Ramos (cell line): ENCODE measurements at regions not wholly inside any gene's neighbourhood (a gene's known extent, or its start where the extent isn't known, plus 50 kb on each side); places are given as distances from the start of the nearest gene placed in this dataset.
"Not testable (repeated sequence)": the region's sequence is repeated elsewhere in the genome, so short reads cannot be mapped to it uniquely, and the experiment has no call there.

Experiments used
- in situ Hi-C: fragments of 300-500 bp; cut with MboI; formaldehyde crosslinking; loops from one replicate; pipeline ENCODE4 v1.14.3; 2022; ENCODE audit warnings: low sequenced_read_pairs; ENCODE audit not compliant: unreplicated experiment

DNA sequence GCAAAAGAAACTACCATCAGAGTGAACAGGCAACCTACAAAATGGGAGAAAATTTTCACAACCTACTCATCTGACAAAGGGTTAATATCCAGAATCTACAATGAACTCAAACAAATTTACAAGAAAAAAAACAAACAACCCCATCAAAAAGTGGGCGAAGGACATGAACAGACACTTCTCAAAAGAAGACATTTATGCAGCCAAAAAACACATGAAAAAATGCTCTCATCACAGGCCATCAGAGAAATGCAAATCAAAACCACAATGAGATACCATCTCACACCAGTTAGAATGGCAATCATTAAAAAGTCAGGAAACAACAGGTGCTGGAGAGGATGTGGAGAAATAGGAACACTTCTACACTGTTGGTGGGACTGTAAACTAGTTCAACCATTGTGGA lies 170.1 kb downstream of the MEX3B start:
- in situ Hi-C loops, result not testable (repeated sequence)

DNA sequence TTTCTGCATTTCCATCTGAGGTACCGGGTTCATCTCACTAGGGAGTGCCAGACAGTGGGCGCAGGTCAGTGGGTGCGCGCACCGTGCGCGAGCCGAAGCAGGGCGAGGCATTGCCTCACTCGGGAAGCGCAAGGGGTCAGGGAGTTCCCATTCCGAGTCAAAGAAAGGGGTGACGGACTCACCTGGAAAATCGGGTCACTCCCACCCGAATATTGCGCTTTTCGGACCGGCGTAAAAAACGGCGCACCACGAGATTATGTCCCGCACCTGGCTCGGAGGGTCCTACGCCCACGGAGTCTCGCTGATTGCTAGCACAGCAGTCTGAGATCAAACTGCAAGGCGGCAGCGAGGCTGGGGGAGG lies 175.1 kb downstream of the MEX3B start:
- in situ Hi-C loops, result loop anchor here (25.0 kb wide), 1 partner anchor 883 kb away; the partner anchor contains the start of gene MESD

DNA sequence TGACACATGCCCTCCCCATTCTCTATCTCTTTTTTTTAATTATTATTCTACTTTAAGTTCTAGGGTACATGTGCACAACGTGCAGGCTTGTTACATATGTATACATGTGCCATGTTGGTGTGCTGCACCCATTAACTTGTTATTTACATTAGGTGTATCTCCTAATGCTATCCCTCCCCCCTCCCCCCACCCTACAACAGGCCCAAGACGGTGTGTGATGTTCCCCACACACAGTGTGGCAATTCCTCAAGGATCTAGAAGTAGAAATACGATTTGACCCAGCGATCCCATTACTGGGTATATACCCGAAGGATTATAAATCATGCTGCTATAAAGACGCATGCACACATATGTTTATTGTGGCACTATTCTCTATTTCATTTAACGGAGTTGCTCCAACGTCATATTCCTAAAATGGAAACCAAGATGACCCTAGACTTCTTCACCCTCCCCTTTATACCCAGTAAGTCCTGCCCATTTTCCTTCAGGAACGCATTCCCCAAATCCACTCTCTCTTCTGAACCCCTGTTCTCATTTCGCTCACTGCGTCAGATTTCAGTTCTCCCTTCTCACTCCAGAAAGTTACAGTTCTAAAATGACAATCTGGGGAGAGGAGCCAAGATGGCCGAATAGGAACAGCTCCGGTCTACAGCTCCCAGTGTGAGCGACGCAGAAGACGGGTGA lies 175.6 kb downstream of the MEX3B start:
- in situ Hi-C loops, result loop anchor here (25.0 kb wide), 1 partner anchor 883 kb away; the partner anchor contains the start of gene MESD

DNA sequence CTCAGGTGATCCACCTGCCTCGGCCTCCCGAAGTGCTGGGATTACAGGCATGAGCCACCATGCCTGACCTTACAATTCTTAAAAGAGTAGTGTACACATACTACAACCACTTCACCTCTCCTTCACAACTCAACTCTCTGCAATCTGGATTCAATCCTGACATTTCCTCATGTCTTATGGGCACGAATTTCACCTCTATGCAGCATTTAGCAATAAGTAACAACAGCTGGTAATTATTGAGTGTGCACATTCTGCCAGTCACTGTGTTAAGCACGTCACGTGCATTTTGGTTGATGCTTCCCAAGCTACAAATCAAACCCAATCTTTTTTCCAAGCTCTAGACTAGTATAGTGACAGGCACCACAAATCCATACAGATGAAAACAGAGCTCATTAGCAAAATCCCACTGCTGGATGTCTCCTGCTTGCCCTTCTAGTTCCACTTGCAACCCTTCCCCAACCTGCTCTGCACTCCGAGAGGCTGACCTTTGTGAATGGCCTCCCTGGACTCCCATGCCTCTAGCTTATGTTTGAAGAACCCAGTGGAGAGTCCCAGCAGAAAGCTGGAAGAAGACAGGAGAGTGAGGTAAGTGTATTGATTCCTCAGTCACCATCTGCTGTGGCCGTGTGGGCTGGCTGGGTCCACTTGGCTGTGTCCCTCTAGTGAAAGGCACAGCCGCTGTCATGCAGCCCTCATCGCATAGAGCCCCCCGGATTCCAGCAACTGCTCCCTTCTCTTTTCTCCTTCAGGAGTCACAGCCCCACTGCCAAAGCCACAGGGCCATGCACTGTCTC lies 176.5 kb downstream of the MEX3B start:
- in situ Hi-C loops, result loop anchor here (25.0 kb wide), 1 partner anchor 882 kb away; the partner anchor contains the start of gene MESD

DNA sequence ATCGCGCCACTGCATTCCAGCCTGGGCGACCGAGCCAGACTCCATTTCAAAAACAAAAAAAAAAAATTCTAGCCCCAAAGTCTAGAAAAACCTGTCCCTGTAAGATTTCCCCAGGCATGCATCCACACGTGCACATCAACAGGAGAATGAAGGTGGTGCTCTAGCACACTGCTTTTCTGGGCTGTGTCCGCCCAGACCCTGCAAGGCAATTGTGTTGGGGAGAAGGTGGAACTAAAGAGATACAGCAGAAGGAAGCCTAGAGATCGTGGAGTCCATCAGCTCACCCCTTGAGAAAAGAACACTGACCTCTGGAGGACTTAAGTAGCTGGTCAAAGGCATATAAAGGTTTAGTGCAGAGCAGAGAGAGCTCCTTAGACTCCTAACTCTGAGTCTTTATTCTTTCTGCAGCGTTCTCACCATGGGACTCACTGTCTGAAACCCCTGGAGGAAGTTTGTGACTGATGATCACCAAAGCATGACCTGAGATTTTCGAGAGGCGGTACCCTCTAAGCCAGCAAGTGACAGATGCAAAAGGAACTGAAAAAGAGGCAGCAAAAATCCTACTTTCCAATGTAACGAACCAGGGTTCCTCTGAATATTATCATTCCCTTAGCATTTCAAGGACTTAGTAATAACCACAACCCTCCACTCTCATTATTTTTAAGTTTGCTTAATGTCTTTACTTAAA lies 179.8 kb downstream of the MEX3B start:
- in situ Hi-C loops, result loop anchor here (25.0 kb wide), 1 partner anchor 879 kb away; the partner anchor contains the start of gene MESD

DNA sequence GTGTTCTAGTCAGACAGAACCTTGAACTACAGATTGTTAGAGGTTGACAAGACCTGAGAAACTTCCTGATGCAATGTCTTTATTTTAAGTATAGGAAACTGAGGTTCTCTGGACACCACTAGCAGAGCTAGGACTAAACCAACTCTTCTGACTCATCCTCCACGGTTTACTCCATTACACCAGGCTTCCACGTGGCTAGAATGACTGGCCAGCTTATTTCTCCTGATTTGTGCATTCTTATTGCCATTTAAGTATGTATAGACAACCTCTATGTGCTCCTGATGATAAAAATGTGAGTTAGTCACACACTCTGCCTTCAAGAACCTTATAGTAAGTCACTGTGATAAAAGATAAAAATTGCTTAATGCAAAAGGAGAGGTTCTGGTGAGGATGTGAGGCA lies 182.7 kb downstream of the MEX3B start:
- in situ Hi-C loops, result loop anchor here (25.0 kb wide), 1 partner anchor 876 kb away; the partner anchor contains the start of gene MESD

DNA sequence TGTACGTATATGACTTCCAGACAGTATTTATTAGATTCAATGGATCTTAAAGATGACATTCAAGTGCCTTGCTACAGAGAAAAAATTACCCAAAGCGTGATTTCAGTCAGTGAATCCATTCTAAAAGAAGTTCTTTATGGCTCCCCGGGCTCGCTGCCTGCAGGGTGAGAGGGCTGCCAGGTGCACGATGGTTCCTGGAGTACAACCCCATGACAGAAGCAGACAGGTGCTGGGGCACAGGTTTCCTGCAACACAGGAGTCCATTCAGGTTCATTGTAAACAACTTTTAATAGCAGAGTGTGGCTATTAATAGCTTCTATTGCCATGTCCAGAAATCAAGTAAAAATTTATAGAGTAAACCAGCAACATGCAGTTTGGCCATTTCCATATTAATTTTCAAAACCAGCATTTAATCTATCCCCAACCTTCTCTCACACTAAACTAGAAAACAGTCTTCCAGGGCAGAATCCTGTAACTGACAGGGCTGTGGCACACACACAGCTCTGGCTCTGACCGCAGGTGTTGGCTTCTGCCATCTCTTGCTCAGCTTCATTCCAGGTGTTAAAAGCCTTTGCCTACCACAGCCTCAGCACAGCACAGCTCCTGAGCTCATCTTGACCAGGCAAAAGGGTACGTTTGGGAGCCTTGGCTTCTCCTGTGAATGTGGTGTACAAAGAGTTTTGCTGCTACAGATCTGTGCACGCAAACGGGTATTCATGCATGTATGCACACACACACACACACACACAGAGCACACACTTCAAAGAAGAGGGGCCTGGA lies 185.9 kb downstream of the MEX3B start:
- in situ Hi-C loops, result loop anchor here (10.0 to 25.0 kb wide), 2 partner anchors 565 to 873 kb away; partner anchors contain the start of gene MESD

DNA sequence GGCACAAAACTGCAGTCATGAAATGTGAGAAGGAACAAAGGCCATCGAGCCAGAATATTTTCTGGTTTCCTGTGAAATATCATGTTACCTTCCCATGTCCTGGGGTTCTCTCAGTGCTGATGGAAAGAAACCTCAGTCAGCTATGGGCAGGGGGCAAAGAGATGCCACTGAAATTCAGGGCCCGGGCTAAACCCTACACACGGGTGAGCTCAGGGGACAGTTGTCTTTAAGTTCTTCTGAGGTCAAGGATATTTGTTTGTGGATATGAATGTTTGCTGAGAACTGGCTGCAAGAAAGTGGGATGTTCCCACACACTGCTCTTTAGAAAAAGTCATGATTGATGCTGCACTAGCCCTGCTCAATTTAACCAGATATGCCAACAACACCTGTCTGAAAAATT lies 187.2 kb downstream of the MEX3B start:
- in situ Hi-C loops, result loop anchor here (10.0 to 25.0 kb wide), 2 partner anchors 564 to 871 kb away; partner anchors contain the start of gene MESD

DNA sequence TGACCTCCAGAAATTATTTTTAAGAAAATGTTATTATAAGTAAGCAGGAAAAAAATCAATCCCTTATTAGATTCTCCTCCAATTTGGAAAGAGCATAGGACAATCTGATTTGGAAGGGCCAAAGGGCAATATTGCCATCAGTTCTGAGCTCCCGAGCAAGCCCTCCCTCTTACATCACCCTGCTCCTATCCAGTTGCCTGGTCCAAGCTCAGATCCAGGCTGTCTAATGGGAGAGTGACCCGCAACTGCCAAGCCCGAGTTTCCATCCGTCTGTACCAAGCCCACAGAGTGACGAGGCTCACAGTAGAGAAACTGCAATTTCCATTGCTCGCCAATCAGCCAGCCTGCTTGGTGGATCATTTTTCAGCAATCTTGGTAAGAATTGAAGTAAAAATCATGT lies 187.7 kb downstream of the MEX3B start:
- in situ Hi-C loops, result loop anchor here (10.0 to 25.0 kb wide), 2 partner anchors 563 to 871 kb away; partner anchors contain the start of gene MESD

DNA sequence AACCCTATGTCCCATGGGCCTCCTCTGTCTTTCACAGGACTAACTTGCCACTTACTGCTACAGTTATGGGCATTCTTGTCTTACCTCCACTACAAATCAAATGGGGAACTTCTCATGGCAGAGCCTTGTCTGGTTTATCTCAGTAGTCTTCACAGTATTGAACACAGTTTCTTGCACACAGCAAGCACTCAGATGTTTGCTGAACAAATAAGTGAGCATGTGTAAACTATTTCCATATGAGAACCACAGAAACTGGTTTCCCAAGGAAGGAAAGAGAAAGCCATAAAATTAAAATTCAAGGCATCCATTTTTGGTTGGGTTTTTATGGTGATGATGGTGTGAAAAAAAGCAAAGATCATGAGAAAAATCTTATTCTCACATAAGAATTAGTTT lies 189.2 kb downstream of the MEX3B start:
- in situ Hi-C loops, result loop anchor here (10.0 to 25.0 kb wide), 2 partner anchors 562 to 869 kb away; partner anchors contain the start of gene MESD

DNA sequence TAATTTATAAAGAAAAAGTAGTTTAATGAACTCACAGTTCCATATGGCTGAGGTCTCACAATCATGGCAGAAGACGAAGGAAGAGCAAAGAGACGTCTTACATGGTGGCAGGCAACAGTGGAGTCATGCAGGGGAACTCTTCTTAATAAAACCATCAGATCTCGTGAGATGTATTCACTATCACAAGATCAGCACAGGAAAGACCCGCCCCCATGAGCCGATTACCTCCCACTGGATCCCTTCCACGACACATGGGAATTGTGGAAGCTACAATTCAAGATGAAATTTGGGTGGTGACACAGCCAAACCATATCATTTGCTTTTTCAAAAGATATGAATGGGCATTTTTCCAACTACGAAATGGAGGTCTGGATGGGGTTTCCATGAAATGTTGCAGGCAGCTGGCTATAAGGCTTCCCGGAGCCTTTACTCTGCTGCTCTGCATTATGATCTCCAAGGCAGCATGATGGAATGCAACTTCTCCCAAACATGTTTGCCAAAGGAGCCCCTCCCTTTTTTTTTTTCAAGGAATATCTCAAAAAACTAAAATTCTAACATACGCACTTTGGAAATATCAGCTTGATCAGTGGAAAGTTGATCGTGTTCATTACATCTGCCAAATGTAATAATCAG lies 189.7 kb downstream of the MEX3B start:
- in situ Hi-C loops, result loop anchor here (10.0 to 25.0 kb wide), 2 partner anchors 561 to 869 kb away; partner anchors contain the start of gene MESD

DNA sequence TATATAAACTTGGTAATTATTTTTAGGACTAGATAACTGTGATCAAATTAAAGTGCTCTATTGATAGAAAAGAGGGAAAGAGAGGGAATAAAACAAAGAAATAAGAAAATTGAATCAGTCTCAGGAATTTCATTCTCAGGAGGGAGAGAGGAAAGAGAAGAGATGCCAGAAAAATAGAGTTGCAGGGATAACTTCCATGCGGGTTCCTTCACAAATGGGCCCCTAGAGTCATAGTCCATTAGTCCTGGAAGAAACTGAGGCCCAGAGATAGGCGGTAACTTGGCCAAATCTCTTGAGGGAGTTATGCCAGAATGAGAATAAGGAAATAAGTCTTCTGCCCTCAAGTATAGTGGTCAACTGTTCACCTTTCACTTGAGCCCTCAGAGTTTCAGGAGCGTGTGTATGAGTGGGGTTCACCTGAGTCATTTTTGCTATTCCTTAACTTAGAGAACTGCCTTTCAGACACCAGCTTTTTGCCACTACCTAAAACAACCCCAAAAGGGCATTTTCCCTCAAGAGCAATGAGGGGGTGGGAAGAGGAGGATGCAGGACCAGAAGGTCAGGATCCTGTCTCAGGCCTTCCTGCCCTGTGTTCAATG lies 192.6 kb downstream of the MEX3B start:
- in situ Hi-C loops, result loop anchor here (10.0 to 25.0 kb wide), 2 partner anchors 558 to 866 kb away; partner anchors contain the start of gene MESD

DNA sequence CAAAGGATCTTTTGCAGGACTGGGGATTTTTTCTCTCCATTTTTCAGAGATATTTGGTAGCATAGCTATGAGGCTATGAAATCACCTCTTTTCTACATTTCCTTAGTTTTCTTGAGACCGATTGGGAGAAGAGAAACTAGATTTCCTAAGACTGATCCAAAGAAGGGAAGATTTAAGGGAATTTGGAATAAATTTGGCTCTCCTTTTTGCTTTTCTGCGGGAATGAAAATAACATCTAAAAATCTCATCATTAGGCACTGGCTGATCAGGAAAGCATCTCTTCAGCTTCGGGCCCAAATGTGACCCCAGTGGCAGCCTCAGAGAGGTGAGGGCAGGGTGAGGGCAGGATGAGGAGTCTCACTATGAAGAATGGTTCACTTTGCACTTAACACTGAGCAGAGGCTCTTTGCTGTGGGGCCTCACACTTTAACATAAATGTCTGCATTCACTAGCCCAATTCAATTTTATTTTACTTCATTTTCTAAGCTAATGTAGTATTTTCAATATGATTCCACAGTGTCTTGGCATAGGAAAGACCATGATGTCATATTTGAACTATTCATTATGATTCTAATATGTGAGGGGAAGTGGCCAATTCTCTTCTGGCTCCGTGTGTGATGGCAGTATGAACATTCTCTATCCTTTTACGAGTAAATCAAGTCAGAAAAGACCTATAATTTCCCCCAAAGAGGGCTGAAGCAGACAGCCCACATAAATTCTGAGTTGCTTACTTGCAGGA lies 193.2 kb downstream of the MEX3B start:
- in situ Hi-C loops, result loop anchor here (10.0 to 25.0 kb wide), 2 partner anchors 558 to 865 kb away; partner anchors contain the start of gene MESD

DNA sequence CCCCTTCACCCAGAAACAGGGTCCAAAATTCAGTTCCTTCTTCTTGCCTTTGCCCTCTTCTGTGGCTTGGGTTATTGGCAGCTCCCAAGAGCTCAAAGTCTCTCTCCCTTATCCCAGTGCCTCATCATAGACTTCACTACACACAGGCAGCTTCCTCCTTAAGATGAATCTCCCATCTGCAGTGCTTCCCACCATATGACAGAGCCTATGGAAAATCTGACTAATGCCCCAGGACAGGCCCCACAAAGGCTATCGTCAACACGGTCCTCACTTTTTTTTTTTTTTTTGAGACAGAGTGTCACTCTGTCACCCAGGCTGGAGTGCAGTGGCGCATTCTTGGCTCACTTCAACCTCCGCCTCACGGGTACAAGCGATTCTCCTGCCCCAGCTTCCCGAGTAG lies 194.1 kb downstream of the MEX3B start:
- in situ Hi-C loops, result loop anchor here (10.0 to 25.0 kb wide), 2 partner anchors 557 to 864 kb away; partner anchors contain the start of gene MESD

DNA sequence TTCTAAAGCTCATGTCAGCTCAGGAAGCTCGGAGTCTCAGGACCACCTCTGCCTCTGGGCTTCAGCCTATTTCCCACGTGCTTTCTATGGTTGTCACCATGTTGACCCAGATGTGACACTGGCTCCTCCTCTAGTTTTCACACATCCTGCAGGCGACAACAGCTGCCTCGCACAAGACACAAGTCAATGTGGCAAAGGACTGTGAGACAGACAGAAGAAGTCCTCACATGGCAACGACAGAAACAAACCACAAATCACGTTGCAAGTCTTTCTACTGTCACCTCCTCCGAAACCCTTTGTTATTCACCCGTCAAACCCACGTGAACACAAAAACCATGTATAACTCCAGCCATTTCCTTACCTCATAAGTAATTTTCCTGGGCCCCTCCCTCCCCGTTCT lies 194.5 kb downstream of the MEX3B start:
- in situ Hi-C loops, result loop anchor here (10.0 to 25.0 kb wide), 2 partner anchors 557 to 864 kb away; partner anchors contain the start of gene MESD

DNA sequence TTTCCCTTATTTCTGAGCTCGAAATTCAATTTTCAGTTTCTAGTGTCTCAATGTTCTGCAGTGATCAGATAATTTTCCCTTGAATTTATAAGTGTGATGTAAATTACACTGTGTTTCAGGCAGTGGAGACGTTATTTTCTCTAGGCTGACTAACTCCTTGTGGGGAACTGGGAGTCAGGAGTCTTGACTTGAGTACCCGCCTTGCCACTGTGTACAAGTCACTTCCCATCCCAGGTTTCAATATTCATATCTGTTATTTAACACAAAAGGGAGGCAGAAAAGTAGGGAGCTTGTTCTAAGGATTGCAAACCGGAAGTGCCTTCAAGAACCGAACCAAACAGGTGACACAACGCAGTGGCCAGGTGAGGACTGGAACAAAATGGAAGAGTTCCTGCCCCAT lies 196.5 kb downstream of the MEX3B start:
- in situ Hi-C loops, result no loop called here

DNA sequence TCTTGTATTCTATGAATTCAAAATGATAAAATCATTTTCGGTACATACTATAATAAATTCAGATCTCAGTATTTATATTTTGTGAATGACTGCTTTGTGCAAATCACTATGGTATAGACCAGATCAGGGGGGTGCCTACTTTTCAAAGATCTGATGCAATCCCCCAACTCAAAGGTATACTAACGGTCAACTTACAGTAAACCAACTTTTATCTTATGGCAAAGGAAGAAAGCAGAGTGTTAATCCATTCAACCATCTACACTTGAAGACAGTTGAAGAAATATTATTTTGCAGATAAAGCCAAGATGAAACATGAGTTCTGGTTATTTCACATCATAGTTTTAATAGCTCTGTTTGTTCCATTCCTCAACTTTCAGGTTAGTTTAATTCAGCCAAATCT lies 197.1 kb downstream of the MEX3B start:
- in situ Hi-C loops, result no loop called here
